SK-N-MC (cell line): ENCODE measurements at regions not wholly inside any gene's neighbourhood (a gene's known extent, or its start where the extent isn't known, plus 50 kb on each side); places are given as distances from the start of the nearest gene placed in this dataset.

Source experiments
- EZH2 ChIP-seq: fragments of 200-600 bp; sonication (generic); IDR thresholded peaks from one replicate; pipeline ENCODE4 v1.6.1; 2017; ENCODE audit warnings: antibody characterized with exemption
- FOXP2 ChIP-seq: optimal IDR thresholded peaks from 2 replicates; pipeline ENCODE3; 2011; ENCODE audit warnings: mild to moderate bottlenecking, moderate library complexity; ENCODE audit not compliant: insufficient read depth; ENCODE audit errors: extremely low read length, control extremely low read depth
- POLR2AphosphoS5 ChIP-seq: IDR thresholded peaks from 2 replicates; pipeline ENCODE4 v1.6.1; 2012; ENCODE audit warnings: mild to moderate bottlenecking, low read depth, low read length, borderline replicate concordance

DNA sequence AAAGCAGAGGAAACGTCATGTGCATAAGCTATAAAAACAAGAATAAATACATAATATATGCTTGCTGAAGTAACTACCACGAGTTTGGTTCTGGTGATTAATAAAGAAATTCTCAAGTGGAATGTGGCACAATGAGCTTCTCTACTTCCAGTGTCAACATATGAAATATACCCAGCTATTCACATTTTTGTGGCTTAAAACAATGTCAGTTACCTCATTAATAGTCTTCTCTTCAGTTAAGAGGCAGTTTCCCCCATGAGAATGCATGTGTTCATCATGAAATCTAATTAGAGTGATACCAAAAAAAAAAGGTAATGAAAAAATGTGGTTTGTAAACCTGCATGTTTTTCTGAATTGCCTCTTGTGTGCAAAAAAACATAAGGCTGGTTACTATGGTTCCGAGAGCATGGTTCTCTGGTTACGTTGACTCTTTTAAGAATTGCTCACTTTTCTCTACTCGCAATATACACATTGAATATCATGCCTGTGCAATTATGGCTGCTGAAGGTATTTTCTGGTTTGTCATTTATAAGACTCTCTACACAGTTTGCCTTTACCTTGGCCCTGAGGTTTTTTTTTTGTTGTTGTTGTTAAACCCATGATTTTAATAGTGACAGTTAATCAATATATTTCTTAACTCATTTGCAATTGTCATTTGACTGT is 108.2 kb downstream of the PCDH7 start:
- TF ChIP-seq EZH2 = no peak
- no peak for TF ChIP-seq POLR2AphosphoS5
- no peak for TF ChIP-seq FOXP2
